Astrocyte of the cerebellum (primary cell): ENCODE measurements at regions not wholly inside any gene's neighbourhood (a gene's known extent, or its start where the extent isn't known, plus 50 kb on each side); places are given as distances from the start of the nearest gene placed in this dataset.

Experiments
- DNase-seq: peaks from one replicate; pipeline ENCODE4 v3.0.0-alpha.2; 2011; ENCODE audit warnings: low read depth
- H3K4me3 ChIP-seq: 2 replicates; pipeline ENCODE4 v1.5.1; 2011; ENCODE audit warnings: mild to moderate bottlenecking, low read depth, low read length, moderate library complexity
- in situ Hi-C: cut with HindIII; loops from 2 replicates; pipeline ENCODE4 v1.10.0; 2017; ENCODE audit warnings: low sequenced_read_pairs
- TF ChIP-seq, protein P1 (sequence below): IDR thresholded peaks from 2 replicates; pipeline ENCODE4 v1.5.1; 2012; ENCODE audit warnings: low read length, low read depth, moderate library complexity, mild to moderate bottlenecking; ENCODE audit errors: missing control alignments

GRCh38 chr12:32032205-32032810 is 73.1 kb downstream of the RESF1 start:
- no peak for DNase-seq
- TF ChIP-seq, protein P1, sequence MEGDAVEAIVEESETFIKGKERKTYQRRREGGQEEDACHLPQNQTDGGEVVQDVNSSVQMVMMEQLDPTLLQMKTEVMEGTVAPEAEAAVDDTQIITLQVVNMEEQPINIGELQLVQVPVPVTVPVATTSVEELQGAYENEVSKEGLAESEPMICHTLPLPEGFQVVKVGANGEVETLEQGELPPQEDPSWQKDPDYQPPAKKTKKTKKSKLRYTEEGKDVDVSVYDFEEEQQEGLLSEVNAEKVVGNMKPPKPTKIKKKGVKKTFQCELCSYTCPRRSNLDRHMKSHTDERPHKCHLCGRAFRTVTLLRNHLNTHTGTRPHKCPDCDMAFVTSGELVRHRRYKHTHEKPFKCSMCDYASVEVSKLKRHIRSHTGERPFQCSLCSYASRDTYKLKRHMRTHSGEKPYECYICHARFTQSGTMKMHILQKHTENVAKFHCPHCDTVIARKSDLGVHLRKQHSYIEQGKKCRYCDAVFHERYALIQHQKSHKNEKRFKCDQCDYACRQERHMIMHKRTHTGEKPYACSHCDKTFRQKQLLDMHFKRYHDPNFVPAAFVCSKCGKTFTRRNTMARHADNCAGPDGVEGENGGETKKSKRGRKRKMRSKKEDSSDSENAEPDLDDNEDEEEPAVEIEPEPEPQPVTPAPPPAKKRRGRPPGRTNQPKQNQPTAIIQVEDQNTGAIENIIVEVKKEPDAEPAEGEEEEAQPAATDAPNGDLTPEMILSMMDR, result no peak
- no peak overlapping the region for H3K4me3 ChIP-seq
- in situ Hi-C loops, result no loop called here

DNA sequence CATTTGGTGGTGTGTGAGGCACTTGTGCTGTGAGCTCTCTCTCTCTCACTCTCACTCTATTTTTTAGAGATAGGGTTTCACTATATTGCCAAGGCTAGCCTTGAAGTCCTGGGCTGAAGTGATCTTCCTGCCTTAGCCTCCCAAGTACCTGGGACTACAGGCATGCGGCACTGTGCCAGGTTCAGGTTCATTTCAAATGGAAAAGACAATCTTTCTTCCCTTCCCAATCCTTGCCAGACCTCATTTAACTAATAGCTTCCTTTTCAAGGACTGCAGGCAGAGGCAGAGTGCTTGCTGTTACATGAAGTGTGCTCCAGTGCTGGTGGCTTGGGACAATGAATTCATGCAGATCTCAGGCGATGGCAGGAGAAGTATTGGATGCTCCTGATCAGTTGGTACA is 73.2 kb upstream of the BICD1 start:
- no peak for DNase-seq
- H3K4me3 ChIP-seq, result no peak overlapping the region
- TF ChIP-seq, protein P1, result no peak
- in situ Hi-C loops, result no loop called here

DNA sequence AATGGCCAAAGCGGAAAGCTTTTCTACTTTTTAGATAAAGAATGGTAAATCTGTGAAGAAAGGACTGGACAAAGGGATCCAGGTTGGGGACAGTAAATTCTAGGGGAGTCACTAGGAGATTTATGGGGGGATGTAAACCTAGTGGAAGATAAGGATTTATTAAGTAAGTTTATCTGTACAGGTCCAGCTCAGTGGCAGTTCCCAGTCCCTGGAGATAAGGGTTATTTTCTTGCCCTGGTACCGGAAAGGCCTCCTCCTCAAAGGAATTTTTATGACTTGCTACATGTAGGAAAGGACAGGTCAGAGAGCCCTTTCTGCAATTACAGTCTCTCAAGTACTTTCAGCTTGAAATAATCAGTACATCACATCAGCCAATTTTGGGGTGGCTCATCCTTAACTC is 72.6 kb upstream of the BICD1 start:
- TF ChIP-seq, protein P1, result no peak
- in situ Hi-C loops, result no loop called here
- no peak for DNase-seq
- no peak overlapping the region for H3K4me3 ChIP-seq

DNA sequence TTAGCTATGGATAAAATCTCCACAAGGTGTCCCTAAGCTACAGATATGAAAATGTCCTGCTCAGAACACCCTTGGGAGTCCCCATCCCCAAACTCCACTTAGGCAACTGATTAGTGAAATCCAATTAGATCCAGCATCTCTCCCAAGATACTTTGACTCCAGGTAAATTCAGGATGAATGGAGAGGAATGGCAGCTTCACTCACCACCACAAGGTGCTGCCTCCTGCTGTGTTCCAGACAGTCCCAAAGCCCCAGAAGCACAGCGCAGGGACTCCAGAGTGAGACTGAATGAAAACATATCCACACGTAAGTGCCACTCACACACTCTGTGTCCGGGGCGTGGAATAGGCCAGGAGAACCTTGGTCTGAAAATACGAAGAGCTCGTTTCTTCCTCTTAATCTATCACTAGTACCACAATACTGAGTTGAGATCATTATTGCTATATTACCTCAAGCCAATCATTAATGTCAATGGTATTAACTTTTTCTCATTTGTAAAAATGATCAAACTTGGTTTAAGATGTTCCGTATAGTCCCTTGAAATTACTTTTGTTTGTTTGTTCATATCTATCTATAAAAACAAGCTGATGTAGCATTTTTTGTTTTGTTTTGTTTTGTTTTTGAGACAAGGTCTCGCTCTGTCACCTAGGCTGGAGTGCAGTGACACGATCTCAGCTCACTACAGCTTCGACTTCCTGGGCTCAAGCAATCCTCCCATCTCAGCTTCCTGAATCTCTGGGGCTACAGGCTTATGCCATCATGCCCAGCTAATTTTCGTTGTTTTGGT is 70.0 kb upstream of the BICD1 start:
- H3K4me3 ChIP-seq, result no peak overlapping the region
- in situ Hi-C loops, result no loop called here
- DNase-seq, result no peak
- TF ChIP-seq, protein P1, result no peak

DNA sequence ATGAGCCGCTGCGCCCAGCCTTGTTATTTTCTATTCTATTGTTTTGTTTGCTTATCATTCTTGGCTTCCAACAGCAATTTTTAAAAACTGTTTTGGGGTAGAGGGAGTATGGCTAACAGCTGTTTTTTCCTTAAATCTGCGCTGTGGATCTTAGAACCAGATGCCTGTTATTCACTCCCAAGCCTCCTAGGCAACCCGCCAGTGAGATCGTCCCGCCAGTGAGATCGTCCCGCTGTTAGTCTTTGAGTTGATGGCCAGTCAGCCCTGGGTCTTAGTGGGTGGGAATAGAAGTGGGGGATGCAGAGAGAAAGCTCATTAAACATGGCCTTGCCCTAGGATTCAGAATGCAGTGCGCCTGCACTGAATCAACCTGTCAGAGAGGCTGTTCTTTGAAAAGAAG is 67.3 kb upstream of the BICD1 start:
- in situ Hi-C loops, result no loop called here
- H3K4me3 ChIP-seq, result no peak overlapping the region
- TF ChIP-seq, protein P1, result no peak
- DNase-seq, result no peak

- TF ChIP-seq, protein P1, result no peak
- in situ Hi-C loops, result loop anchor here (5.0 kb wide), 1 partner anchor 68 kb away; no protein-coding TSS in a partner anchor
- DNase-seq, result no peak
- no peak overlapping the region for H3K4me3 ChIP-seq
Observed at GRCh38 chr12:32039917-32040575, 66.6 kb upstream of the BICD1 start.
